ENCODE measurements at regions not wholly inside any gene's neighbourhood (a gene's known extent, or its start where the extent isn't known, plus 50 kb on each side); places are given as distances from the start of the nearest gene placed in this dataset.

DNA sequence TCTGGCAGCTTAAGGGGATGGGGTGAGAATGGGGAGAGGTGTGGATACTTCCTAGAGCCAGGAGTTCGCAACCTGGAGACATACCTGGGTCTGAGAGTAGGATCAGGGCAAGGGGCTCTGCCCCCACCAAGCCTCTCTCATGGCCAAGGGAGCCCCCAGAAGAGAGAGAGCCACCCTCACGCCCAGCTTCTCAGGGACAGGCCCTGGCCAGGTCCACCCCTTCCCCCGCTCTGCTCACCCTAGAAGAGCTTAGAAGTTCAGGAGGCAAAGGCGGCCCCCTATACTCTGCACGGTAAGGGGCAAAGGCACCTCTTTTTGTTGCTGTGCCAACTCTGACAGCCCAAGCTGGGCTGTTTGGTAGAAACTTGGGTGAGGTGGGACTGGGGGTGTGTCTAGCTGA, 69.3 kb upstream of the TMEM97 start (continued):
- TF ChIP-seq, protein P1, sequence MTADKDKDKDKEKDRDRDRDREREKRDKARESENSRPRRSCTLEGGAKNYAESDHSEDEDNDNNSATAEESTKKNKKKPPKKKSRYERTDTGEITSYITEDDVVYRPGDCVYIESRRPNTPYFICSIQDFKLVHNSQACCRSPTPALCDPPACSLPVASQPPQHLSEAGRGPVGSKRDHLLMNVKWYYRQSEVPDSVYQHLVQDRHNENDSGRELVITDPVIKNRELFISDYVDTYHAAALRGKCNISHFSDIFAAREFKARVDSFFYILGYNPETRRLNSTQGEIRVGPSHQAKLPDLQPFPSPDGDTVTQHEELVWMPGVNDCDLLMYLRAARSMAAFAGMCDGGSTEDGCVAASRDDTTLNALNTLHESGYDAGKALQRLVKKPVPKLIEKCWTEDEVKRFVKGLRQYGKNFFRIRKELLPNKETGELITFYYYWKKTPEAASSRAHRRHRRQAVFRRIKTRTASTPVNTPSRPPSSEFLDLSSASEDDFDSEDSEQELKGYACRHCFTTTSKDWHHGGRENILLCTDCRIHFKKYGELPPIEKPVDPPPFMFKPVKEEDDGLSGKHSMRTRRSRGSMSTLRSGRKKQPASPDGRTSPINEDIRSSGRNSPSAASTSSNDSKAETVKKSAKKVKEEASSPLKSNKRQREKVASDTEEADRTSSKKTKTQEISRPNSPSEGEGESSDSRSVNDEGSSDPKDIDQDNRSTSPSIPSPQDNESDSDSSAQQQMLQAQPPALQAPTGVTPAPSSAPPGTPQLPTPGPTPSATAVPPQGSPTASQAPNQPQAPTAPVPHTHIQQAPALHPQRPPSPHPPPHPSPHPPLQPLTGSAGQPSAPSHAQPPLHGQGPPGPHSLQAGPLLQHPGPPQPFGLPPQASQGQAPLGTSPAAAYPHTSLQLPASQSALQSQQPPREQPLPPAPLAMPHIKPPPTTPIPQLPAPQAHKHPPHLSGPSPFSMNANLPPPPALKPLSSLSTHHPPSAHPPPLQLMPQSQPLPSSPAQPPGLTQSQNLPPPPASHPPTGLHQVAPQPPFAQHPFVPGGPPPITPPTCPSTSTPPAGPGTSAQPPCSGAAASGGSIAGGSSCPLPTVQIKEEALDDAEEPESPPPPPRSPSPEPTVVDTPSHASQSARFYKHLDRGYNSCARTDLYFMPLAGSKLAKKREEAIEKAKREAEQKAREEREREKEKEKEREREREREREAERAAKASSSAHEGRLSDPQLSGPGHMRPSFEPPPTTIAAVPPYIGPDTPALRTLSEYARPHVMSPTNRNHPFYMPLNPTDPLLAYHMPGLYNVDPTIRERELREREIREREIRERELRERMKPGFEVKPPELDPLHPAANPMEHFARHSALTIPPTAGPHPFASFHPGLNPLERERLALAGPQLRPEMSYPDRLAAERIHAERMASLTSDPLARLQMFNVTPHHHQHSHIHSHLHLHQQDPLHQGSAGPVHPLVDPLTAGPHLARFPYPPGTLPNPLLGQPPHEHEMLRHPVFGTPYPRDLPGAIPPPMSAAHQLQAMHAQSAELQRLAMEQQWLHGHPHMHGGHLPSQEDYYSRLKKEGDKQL (CRISPR knock-in tag; IDR thresholded peaks at IDR 0.05; ENCODE audit: borderline replicate concordance), result no peak

DNA sequence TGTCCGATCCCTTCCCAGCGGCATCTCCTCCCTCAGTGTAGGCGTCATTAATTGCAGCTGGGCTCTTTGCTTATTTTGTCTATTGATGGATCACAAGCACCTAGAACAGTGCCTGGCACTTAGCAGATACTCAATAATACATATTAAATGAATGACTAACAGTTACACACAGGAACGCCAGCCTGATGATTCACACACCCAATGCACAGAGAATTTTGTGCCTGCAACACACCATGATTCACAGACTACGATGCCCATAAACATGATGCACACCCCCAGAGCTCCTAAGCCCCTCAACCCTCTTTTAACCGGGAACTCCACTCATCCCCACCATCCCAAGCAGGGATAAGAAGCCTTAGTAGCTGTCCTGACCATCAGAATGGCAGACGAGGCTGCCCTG, 66.6 kb upstream of the TMEM97 start:
- Histone ChIP-seq H3K9me3 (replicated peaks; ENCODE audit: control insufficient read depth, insufficient read depth, low read depth, low read length) (no peaks in the 10 kb centered on the region), H3K79me2 (ENCODE audit: control insufficient read depth, insufficient read depth, low read length) (no peaks in the 10 kb centered on the region), H3K36me3 (ENCODE audit: control insufficient read depth, insufficient read depth, low read length) (no peaks in the 10 kb centered on the region), H3K4me1 (replicated peaks in 1 of 2; ENCODE audit: control insufficient read depth in 2 of 2, insufficient read depth in 2 of 2, low read length in 2 of 2) (peaks cover 0 to 28% of the 10 kb centered on the region in 2 experiments; a peak in 3 of 5 replicates), H4K20me1 (replicated peaks; ENCODE audit: control insufficient read depth, insufficient read depth, low read length) (no peaks in the 10 kb centered on the region), H3K4me2 (ENCODE audit: insufficient read depth, low read length) (no peak overlapping the region), H2AFZ (ENCODE audit: low read depth, low read length) (no peak overlapping the region), H3K27me3 (ENCODE audit: control insufficient read depth in 2 of 2, insufficient read depth in 2 of 2, low read length in 2 of 2) (peaks cover 7 to 25% of the 10 kb centered on the region in 2 experiments; a peak in 3 of 5 replicates), H3K9ac (ENCODE audit: insufficient read depth in 1 of 2, low read depth in 2 of 2, low read length in 2 of 2) (no peak overlapping the region), H3K27ac (ENCODE audit: extremely low read depth, low read depth, low read length) (no peak overlapping the region), H3K9me1 (ENCODE audit: control insufficient read depth, insufficient read depth, low read length) (peaks cover 2% of the 10 kb centered on the region), H3K4me3 (no peak overlapping the region)
- BruUV-seq (replicated peaks), result no TSS peak
- CTCF ChIA-PET (ENCODE audit: low intra/inter-chr PET ratio), result interaction anchor here (0.9 to 1.2 kb wide), 2 partner anchors 447 to 492 kb away, joined by 6 to 7 read pairs; no protein-coding TSS in a partner anchor
- POLR2A ChIA-PET, result no interaction called here
- intact Hi-C loops (cut with micrococcal nuclease) (loop anchor here (5.0 to 10.0 kb wide), 3 partner anchors 172 to 490 kb away; no protein-coding TSS in a partner anchor), in situ Hi-C loops (cut with MboI) (no loop called here)
- ATAC-seq (no peak), FAIRE-seq (no peak), DNase-seq (ENCODE audit: extremely low read depth in 1 of 4, low spot score in 3 of 4) (no peak)
- TF ChIP-seq SRSF7 (optimal IDR thresholded peaks at IDR 0.05; ENCODE audit: low read depth, low read length) (no peak), ZFPM2 (CRISPR knock-in tag; IDR thresholded peaks at IDR 0.05) (no peak), MBD2 (IDR thresholded peaks at IDR 0.05; ENCODE audit: borderline replicate concordance, low read depth) (no peak), CBX5 (IDR thresholded peaks at IDR 0.05; ENCODE audit: borderline replicate concordance, low read depth) (no peak)
- 31% methylated on average over 7 of the region's 7 CpGs for WGBS (ENCODE audit: insufficient coverage, low coverage, missing lambda C conversion rate)
